Activated T-cell treated with anti-CD3 and anti-CD28 coated beads, Interleukin-2, amount 50 U/mL, for 72 hours (primary cell): ENCODE measurements at regions not wholly inside any gene's neighbourhood (a gene's known extent, or its start where the extent isn't known, plus 50 kb on each side); places are given as distances from the start of the nearest gene placed in this dataset.

Source experiments
- ATAC-seq, 2 donors: fragments of 150-1000 bp; cut with Tn5 transposase; replicated peaks in 1 of 2; 2 replicates each; pipeline ENCODE4 v1.10.0; 2021; ENCODE audit warnings: moderate library complexity in 2 of 2, mild to moderate bottlenecking in 1 of 2
- DNase-seq, 2 donors: peaks; one replicate each; pipeline ENCODE4 v3.0.0; 2021 to 2022; ENCODE audit warnings: mixed read lengths in 1 of 2
- H3K27ac Mint-ChIP-seq: one replicate; pipeline ENCODE4 v1.8.0; 2022; ENCODE audit warnings: mild to moderate bottlenecking, moderate library complexity, mixed read lengths
- H3K27me3 Mint-ChIP-seq: one replicate; pipeline ENCODE4 v1.8.0; 2022; ENCODE audit warnings: low read depth, mixed read lengths
- H3K36me3 Mint-ChIP-seq, 2 donors: one replicate each; pipeline ENCODE4 v1.8.0; 2022; ENCODE audit warnings: mixed read lengths in 2 of 2, mild to moderate bottlenecking in 1 of 2; ENCODE audit not compliant: insufficient read depth in 2 of 2
- H3K4me1 Mint-ChIP-seq: one replicate; pipeline ENCODE4 v1.8.0; 2022; ENCODE audit warnings: low read depth, mixed read lengths
- H3K4me3 Mint-ChIP-seq, 2 donors: one replicate each; pipeline ENCODE4 v1.8.0; 2022; ENCODE audit warnings: mild to moderate bottlenecking in 2 of 2, mixed read lengths in 2 of 2, moderate library complexity in 2 of 2
- H3K9me3 Mint-ChIP-seq, 2 donors: one replicate each; pipeline ENCODE4 v1.8.0; 2022; ENCODE audit warnings: mixed read lengths in 2 of 2

DNA sequence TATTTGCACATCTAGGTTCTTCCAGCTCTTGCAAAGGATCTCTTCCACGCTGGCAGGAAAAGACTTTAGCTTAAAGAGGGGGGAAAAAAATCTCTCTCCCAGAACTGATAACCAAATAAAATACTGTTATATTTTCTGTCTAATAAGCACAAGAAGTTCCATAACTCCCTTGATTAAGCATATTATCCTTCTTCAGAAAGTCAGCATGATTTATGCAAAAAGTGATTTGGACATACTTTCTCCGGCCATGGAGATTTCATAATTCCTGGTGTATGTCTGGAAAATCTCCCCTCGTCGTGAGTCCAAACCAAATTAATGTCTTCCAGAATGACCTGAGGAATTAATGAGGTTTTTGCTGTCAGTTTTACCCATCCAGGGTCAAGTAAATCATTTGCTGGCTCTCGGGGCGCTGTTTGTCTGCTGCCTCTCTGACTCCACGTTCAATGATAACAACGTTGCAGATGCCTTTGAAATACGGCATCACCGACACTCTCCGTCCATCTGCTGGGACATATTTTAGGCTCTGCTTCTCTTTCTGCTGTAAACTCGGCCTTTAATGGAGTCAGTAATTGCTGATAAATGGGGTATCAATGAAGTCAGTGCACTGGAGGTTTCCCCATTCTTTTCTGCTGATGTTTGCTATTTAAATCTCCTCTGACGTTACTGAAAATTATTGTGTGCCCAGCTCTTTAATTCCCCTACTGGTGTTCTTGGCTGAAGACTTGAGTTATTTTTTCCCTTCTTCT lies 112.9 kb downstream of the HLX start:
- DNase-seq (no peak), ATAC-seq (no peak)
- H3K36me3 Mint-ChIP-seq = no peaks in the 10 kb centered on the region
- H3K27ac Mint-ChIP-seq = no peak overlapping the region
- peaks cover 7% of the 10 kb centered on the region for H3K27me3 Mint-ChIP-seq
- no peaks in the 10 kb centered on the region for H3K9me3 Mint-ChIP-seq
- no peaks in the 10 kb centered on the region for H3K4me1 Mint-ChIP-seq
- no peak overlapping the region for H3K4me3 Mint-ChIP-seq

DNA sequence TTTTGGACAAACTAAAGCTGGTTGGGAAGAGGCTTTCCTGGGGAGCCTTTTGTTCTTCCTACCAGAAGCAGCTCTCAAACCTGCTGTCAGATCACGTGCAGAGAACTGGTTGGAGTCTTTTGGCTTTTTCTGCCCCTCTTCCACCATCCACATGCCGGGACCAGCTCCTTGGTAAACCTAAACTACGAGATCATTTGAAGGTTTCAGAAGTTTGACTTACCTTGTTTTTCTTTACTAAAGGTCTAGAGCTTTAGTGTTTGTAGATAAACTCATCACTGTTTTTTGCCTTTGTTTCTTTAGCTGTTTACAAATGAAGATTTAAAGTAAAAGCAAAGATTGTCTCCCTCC lies 113.4 kb downstream of the HLX start:
- H3K27me3 Mint-ChIP-seq = peaks cover 7% of the 10 kb centered on the region
- DNase-seq (no peak), ATAC-seq (no peak)
- H3K9me3 Mint-ChIP-seq = no peaks in the 10 kb centered on the region
- no peaks in the 10 kb centered on the region for H3K36me3 Mint-ChIP-seq
- H3K27ac Mint-ChIP-seq = no peak overlapping the region
- no peak overlapping the region for H3K4me3 Mint-ChIP-seq
- no peaks in the 10 kb centered on the region for H3K4me1 Mint-ChIP-seq

DNA sequence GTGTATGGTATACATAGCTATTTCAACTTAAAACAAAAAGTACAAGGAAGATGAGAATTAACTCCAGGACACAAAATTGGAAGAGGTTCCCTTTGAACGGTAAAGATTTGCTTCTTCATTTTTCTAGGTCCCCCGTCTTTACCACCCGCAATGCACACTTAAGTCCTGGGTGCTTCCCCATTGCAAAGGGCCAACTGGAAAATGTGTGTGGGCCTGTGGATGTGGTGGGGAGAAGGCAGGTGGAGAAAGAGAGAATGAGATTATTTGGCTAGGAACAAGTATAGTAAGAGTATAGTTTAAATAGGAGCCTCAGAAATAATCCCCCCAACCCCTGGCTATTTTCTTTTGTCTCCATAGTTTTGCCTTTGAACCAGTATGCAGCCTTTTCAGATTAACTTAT lies 115.4 kb downstream of the HLX start:
- Mint-ChIP-seq H3K36me3 (no peaks in the 10 kb centered on the region), H3K9me3 (no peaks in the 10 kb centered on the region), H3K27me3 (peaks cover 7% of the 10 kb centered on the region), H3K4me1 (no peaks in the 10 kb centered on the region), H3K4me3 (no peak overlapping the region), H3K27ac (no peak overlapping the region)
- ATAC-seq (no peak), DNase-seq (no peak)

DNA sequence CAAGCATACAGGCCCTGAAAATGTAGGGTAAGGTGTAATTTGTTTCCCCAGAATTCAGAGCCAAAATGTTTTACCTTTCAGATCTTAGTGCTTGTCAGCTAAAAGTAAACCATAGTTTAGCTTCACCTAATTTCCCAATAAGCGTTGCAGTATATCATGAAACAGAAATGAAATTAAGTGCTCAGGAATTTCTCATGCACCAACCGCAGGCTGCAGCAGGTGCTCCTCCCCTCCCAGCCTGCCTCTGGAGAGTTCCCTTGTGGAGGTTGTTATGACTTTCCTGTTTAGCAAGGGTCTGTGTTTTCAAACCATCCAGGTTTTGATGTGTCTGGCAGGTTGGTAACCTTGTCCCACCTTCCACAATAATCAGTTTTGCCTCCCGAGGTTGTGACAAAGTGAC lies 118.5 kb downstream of the HLX start:
- ATAC-seq (no peak), DNase-seq (no peak)
- no peak overlapping the region for H3K27ac Mint-ChIP-seq
- H3K9me3 Mint-ChIP-seq = no peaks in the 10 kb centered on the region
- H3K4me3 Mint-ChIP-seq = no peak overlapping the region
- no peaks in the 10 kb centered on the region for H3K36me3 Mint-ChIP-seq
- no peaks in the 10 kb centered on the region for H3K4me1 Mint-ChIP-seq
- peaks cover under 1% of the 10 kb centered on the region for H3K27me3 Mint-ChIP-seq

DNA sequence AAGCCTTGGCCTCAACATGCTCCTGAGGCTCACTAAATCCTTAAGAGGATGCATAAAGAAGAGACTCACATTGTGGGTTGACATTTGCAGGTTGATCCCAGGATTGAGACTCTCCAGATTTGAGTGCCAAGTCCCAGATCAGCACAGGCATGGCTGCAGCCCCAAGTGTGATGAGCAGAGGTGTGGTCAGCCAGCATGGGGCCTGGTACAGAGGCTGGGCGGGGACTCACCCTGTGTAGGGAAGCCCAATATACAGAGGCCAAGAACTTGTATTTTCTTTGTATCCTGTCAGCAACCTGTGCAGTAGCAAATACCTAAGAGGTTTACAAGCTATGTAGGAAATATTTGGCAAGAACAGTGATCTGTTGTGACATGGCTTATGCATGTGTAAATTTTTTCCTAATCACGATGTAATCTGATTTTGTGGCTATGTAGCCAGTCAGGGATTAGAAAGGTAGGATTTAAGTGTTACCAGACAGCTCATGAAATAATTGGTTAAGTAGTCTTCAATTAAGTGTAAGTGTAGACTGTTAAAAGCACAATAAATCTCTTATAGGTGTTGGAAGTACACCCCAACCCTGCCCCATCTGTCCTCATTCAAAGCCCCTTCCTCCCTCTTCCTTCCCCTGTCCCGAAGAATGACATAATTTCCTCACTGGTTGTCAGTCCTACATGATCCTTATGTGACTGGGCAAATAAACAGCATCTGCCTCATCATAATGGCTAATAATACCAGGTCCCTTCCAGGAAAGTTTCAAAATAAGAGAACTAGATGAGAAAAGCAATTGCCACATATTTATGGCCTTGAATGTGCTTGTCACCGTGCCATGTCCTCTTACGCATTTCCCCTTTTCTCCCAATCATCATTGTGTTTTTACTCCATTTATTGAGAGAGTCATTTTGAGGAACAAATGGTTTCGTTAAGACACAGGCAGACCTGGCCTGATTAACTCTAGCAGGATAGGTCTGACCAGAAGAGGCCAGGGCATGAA lies 120.9 kb downstream of the HLX start:
- Mint-ChIP-seq H3K4me3 (no peak overlapping the region), H3K27ac (no peak overlapping the region), H3K36me3 (no peaks in the 10 kb centered on the region), H3K4me1 (no peaks in the 10 kb centered on the region), H3K27me3 (no peaks in the 10 kb centered on the region), H3K9me3 (no peaks in the 10 kb centered on the region)
- DNase-seq = no peak
- no peak for ATAC-seq

DNA sequence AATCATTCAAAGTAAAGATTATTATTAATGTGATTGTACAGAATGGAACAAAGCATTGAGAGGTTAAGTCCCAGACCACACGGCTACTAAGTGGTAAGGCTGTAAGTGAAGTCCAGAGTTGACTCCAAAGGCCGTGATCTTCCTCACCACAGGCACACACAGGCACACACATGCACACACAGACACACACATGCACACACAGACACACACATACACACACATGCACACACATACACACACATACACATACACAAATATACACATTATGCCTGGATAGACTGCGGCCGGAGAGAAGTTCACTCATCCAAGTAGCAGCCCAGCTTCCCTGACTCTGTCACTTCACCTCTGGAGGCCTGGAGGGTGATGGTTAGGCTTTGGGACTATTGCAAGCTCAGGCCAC lies 121.9 kb downstream of the HLX start:
- no peaks in the 10 kb centered on the region for H3K36me3 Mint-ChIP-seq
- ATAC-seq = no peak

GRCh38 chr1:221002601-221003000 lies 123.4 kb downstream of the HLX start:
- Mint-ChIP-seq H3K4me1 (no peaks in the 10 kb centered on the region), H3K4me3 (no peak overlapping the region), H3K27ac (no peak overlapping the region)

More for the DNA sequence above, 121.9 kb downstream of the HLX start:
- Mint-ChIP-seq H3K4me3 (no peak overlapping the region), H3K9me3 (no peaks in the 10 kb centered on the region), H3K27ac (no peak overlapping the region), H3K27me3 (no peaks in the 10 kb centered on the region), H3K4me1 (no peaks in the 10 kb centered on the region)
- no peak for DNase-seq

GRCh38 chr1:221011145-221011544 lies 131.9 kb downstream of the HLX start:
- Mint-ChIP-seq H3K9me3 (peaks cover 0 to 3% of the 10 kb centered on the region in 2 donors), H3K36me3 (no peaks in the 10 kb centered on the region), H3K4me1 (no peaks in the 10 kb centered on the region), H3K4me3 (no peak overlapping the region), H3K27me3 (peaks cover 9% of the 10 kb centered on the region), H3K27ac (no peak overlapping the region)
- DNase-seq = no peak
- ATAC-seq = no peak

More at GRCh38 chr1:221002601-221003000, 123.4 kb downstream of the HLX start:
- no peaks in the 10 kb centered on the region for H3K27me3 Mint-ChIP-seq
- H3K9me3 Mint-ChIP-seq = peaks cover 0 to 1% of the 10 kb centered on the region in 2 donors
- no peak for DNase-seq
- no peak for ATAC-seq
- H3K36me3 Mint-ChIP-seq = no peaks in the 10 kb centered on the region

DNA sequence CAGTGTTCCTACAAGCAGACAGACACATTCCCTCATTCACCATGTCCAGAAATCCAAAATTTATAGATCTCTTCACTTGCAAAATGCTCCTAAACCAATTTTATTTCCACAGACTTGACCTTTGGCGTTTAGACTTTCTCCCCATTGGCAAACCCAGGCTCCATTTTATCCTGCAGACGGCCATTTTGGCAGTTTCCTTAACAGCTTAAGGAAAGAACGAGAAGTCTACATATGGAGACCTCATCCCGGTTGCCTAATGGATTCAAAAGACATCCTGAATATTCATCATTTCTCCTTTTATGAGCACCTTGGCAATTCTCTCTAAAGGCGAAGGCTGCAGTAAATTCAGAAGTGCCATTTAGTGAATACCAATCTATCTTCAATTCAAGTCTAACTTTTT lies 132.9 kb downstream of the HLX start:
- DNase-seq (no peak), ATAC-seq (no peak)
- no peak overlapping the region for H3K27ac Mint-ChIP-seq
- peaks cover 9% of the 10 kb centered on the region for H3K27me3 Mint-ChIP-seq
- no peaks in the 10 kb centered on the region for H3K4me1 Mint-ChIP-seq
- H3K36me3 Mint-ChIP-seq = no peaks in the 10 kb centered on the region
- no peak overlapping the region for H3K4me3 Mint-ChIP-seq
- peaks cover 0 to 2% of the 10 kb centered on the region in 2 donors for H3K9me3 Mint-ChIP-seq

GRCh38 chr1:221013691-221014660 lies 134.7 kb downstream of the HLX start:
- DNase-seq (no peak), ATAC-seq (no peak)
- Mint-ChIP-seq H3K27ac (no peak overlapping the region), H3K4me3 (no peak overlapping the region), H3K4me1 (no peaks in the 10 kb centered on the region), H3K27me3 (peaks cover 9% of the 10 kb centered on the region), H3K36me3 (no peaks in the 10 kb centered on the region), H3K9me3 (peaks cover 0 to 1% of the 10 kb centered on the region in 2 donors)

- Mint-ChIP-seq H3K9me3 (no peaks in the 10 kb centered on the region), H3K27ac (no peak overlapping the region), H3K4me1 (no peaks in the 10 kb centered on the region), H3K36me3 (no peaks in the 10 kb centered on the region), H3K27me3 (peaks cover 9% of the 10 kb centered on the region), H3K4me3 (no peak overlapping the region)
- DNase-seq (no peak), ATAC-seq (no peak)
Observed at GRCh38 chr1:221015159-221015790, 136.0 kb downstream of the HLX start.

DNA sequence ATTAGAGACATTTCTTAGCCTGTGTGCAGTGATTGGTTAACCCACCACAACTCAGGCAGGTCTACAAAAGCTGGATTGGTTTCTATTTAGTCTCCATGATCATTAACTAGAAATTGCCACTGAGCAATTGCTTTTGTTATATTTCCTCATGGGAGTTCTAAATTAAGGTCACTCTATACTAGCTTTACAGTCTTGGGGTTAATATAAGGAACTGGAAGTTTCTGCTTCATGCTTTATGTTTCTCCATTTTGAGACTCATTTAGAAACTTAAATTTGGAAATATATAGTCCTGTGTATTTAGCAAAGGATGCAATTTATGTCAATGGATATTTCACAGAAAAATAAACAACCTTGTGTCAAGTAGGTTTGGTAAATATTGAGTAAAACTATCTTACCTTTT lies 137.5 kb downstream of the HLX start:
- DNase-seq (no peak), ATAC-seq (no peak)
- Mint-ChIP-seq H3K9me3 (no peaks in the 10 kb centered on the region), H3K4me3 (no peak overlapping the region), H3K27ac (no peak overlapping the region), H3K27me3 (peaks cover 9% of the 10 kb centered on the region), H3K4me1 (no peaks in the 10 kb centered on the region), H3K36me3 (no peaks in the 10 kb centered on the region)
